ENCODE measurements at regions not wholly inside any gene's neighbourhood (a gene's known extent, or its start where the extent isn't known, plus 50 kb on each side); places are given as distances from the start of the nearest gene placed in this dataset.
"Not testable (repeated sequence)": the region's sequence is repeated elsewhere in the genome, so short reads cannot be mapped to it uniquely, and the experiment has no call there.

- DNase-seq (ENCODE audit: low read depth in 2 of 2), result not testable (repeated sequence)
Measured at GRCh38 chr1:79894129-79894528, 887.6 kb upstream of the ADGRL4 start.

GRCh38 chr1:79887059-79887458 lies 880.5 kb upstream of the ADGRL4 start:
- DNase-seq (ENCODE audit: low read depth in 2 of 2), result no peak

GRCh38 chr1:79885101-79885500 lies 878.6 kb upstream of the ADGRL4 start:
- DNase-seq (ENCODE audit: low read depth in 2 of 2), result no peak

GRCh38 chr1:79877086-79877485 lies 870.6 kb upstream of the ADGRL4 start:
- no peak for DNase-seq (ENCODE audit: low read depth in 2 of 2)

- DNase-seq (ENCODE audit: low read depth in 2 of 2), result no peak
Measured at GRCh38 chr1:79875187-79875586, 868.7 kb upstream of the ADGRL4 start.

GRCh38 chr1:79874289-79874688 lies 867.8 kb upstream of the ADGRL4 start:
- DNase-seq (ENCODE audit: low read depth in 2 of 2), result no peak

- peak; percentile 24 to 91 for DNase-seq (ENCODE audit: low read depth in 2 of 2)
Measured at GRCh38 chr1:79859212-79859948, 852.9 kb upstream of the ADGRL4 start.

GRCh38 chr1:79852004-79852403 lies 845.5 kb upstream of the ADGRL4 start:
- DNase-seq (ENCODE audit: low read depth in 2 of 2), result peak in 1 of 2 donors; percentile 4

GRCh38 chr1:79849388-79849787 lies 842.9 kb upstream of the ADGRL4 start:
- no peak for DNase-seq (ENCODE audit: low read depth in 2 of 2)

GRCh38 chr1:79848316-79848715 lies 841.8 kb upstream of the ADGRL4 start:
- no peak for DNase-seq (ENCODE audit: low read depth in 2 of 2)

- no peak for DNase-seq (ENCODE audit: low read depth in 2 of 2)
Measured at GRCh38 chr1:79847700-79848099, 841.2 kb upstream of the ADGRL4 start.

- DNase-seq (ENCODE audit: low read depth in 2 of 2), result no peak
Measured at GRCh38 chr1:79845936-79846335, 839.4 kb upstream of the ADGRL4 start.

- DNase-seq (ENCODE audit: low read depth in 2 of 2), result no peak
Measured at GRCh38 chr1:79842811-79843210, 836.3 kb upstream of the ADGRL4 start.

GRCh38 chr1:79839882-79840281 lies 833.4 kb upstream of the ADGRL4 start:
- DNase-seq (ENCODE audit: low read depth in 2 of 2), result no peak

GRCh38 chr1:79827446-79827845 lies 820.9 kb upstream of the ADGRL4 start:
- no peak for DNase-seq (ENCODE audit: low read depth in 2 of 2)

GRCh38 chr1:79825551-79825950 lies 819.0 kb upstream of the ADGRL4 start:
- DNase-seq (ENCODE audit: low read depth in 2 of 2), result no peak

- no peak for DNase-seq (ENCODE audit: low read depth in 2 of 2)
Measured at GRCh38 chr1:79822053-79822452, 815.5 kb upstream of the ADGRL4 start.

- no peak for DNase-seq (ENCODE audit: low read depth in 2 of 2)
Measured at GRCh38 chr1:79819140-79819539, 812.6 kb upstream of the ADGRL4 start.

GRCh38 chr1:79817031-79817560 lies 810.6 kb upstream of the ADGRL4 start:
- DNase-seq (ENCODE audit: low read depth in 2 of 2), result no peak

- DNase-seq (ENCODE audit: low read depth in 2 of 2), result no peak
Measured at GRCh38 chr1:79815115-79815514, 808.6 kb upstream of the ADGRL4 start.

- DNase-seq (ENCODE audit: low read depth in 2 of 2), result peak in 1 of 2 donors; percentile 91
Measured at GRCh38 chr1:79811173-79811572, 804.6 kb upstream of the ADGRL4 start.

GRCh38 chr1:79808816-79809475 lies 802.4 kb upstream of the ADGRL4 start:
- no peak for DNase-seq (ENCODE audit: low read depth in 2 of 2)

GRCh38 chr1:79807816-79808215 lies 801.3 kb upstream of the ADGRL4 start:
- no peak for DNase-seq (ENCODE audit: low read depth in 2 of 2)

Measured in lung microvascular endothelial cell (primary cell).